ENCODE measurements at regions not wholly inside any gene's neighbourhood (a gene's known extent, or its start where the extent isn't known, plus 50 kb on each side); places are given as distances from the start of the nearest gene placed in this dataset.
"Not testable (repeated sequence)": the region's sequence is repeated elsewhere in the genome, so short reads cannot be mapped to it uniquely, and the experiment has no call there.

- no peaks in the 10 kb centered on the region for H3K79me2 ChIP-seq (ENCODE audit: low read length)
- TF ChIP-seq CTCF (IDR thresholded peaks at IDR 0.05; ENCODE audit: low read length) (peak; percentile 22), EZH2 (optimal IDR thresholded peaks at IDR 0.05; ENCODE audit: low read depth, low read length) (no peak), EZH2phosphoT487 (IDR thresholded peaks at IDR 0.05; ENCODE audit: low read length) (no peak)
- H3K9ac ChIP-seq (ENCODE audit: low read length) = no peak overlapping the region
- H3K4me1 ChIP-seq (ENCODE audit: low read length) = peaks cover 4% of the 10 kb centered on the region; the same call in 1 of the 2 replicates
- 0 out of 2 replicates have a peak, but pooled peaks cover under 1% of the 10 kb centered on the region for H3F3A ChIP-seq (ENCODE audit: insufficient read depth, low read length)
- no peaks in the 10 kb centered on the region for H3K9me3 ChIP-seq (replicated peaks; ENCODE audit: insufficient read depth, low read length)
- H3K4me3 ChIP-seq (ENCODE audit: low read length) = no peak overlapping the region
- H3K4me2 ChIP-seq (ENCODE audit: low read depth, low read length) = no peak overlapping the region
- H4K20me1 ChIP-seq (ENCODE audit: insufficient read depth, low read length) = no peaks in the 10 kb centered on the region
- no peaks in the 10 kb centered on the region for H3K27me3 ChIP-seq (replicated peaks; ENCODE audit: insufficient read depth, low read length)
- H3K27ac ChIP-seq (ENCODE audit: low read length) = no peak overlapping the region
- no peaks in the 10 kb centered on the region for H3K36me3 ChIP-seq (replicated peaks; ENCODE audit: insufficient read depth, low read length)
- H3K9me2 ChIP-seq (replicated peaks; ENCODE audit: insufficient read depth, low read length) = no peaks in the 10 kb centered on the region
- DNase-seq = no peak
- no peak overlapping the region for H2AFZ ChIP-seq (ENCODE audit: low read length)
These were observed 75.3 kb upstream of the SYT10 start for GRCh38 chr12:33514893-33515292.

GRCh38 chr12:33519566-33519965 is 79.9 kb upstream of the SYT10 start:
- DNase-seq = no peak
- peak overlapping the region; percentile 69; the same call in 1 of the 2 replicates for H3K4me2 ChIP-seq (ENCODE audit: low read depth, low read length)
- TF ChIP-seq CTCF (IDR thresholded peaks at IDR 0.05; ENCODE audit: low read length) (no peak), EZH2phosphoT487 (IDR thresholded peaks at IDR 0.05; ENCODE audit: low read length) (no peak), EZH2 (optimal IDR thresholded peaks at IDR 0.05; ENCODE audit: low read depth, low read length) (no peak)

GRCh38 chr12:33520505-33521302 is 81.1 kb upstream of the SYT10 start:
- Histone ChIP-seq H2AFZ (ENCODE audit: low read length) (peak overlapping the region; percentile 65), H3K4me3 (ENCODE audit: low read length) (peak overlapping the region; percentile 66), H3K9ac (ENCODE audit: low read length) (peak overlapping the region; percentile 35; the same call in 1 of the 2 replicates), H3K27ac (ENCODE audit: low read length) (peak overlapping the region; percentile 51; the same call in 1 of the 2 replicates), H3K4me2 (ENCODE audit: low read depth, low read length) (peak overlapping the region; percentile 69)
- not testable (repeated sequence) for H3K9me3 ChIP-seq (replicated peaks; ENCODE audit: insufficient read depth, low read length); H3K9me2 ChIP-seq (replicated peaks; ENCODE audit: insufficient read depth, low read length); H3K79me2 ChIP-seq (ENCODE audit: low read length); H3K27me3 ChIP-seq (replicated peaks; ENCODE audit: insufficient read depth, low read length); H3K4me1 ChIP-seq (ENCODE audit: low read length); H3K36me3 ChIP-seq (replicated peaks; ENCODE audit: insufficient read depth, low read length); H3F3A ChIP-seq (ENCODE audit: insufficient read depth, low read length); H4K20me1 ChIP-seq (ENCODE audit: insufficient read depth, low read length)
- DNase-seq = peak; percentile 64

More at GRCh38 chr12:33519566-33519965, 79.9 kb upstream of the SYT10 start:
- Histone ChIP-seq H3K4me1 (ENCODE audit: low read length) (peaks cover 8% of the 10 kb centered on the region; the same call in 1 of the 2 replicates), H3K9me3 (replicated peaks; ENCODE audit: insufficient read depth, low read length) (no peaks in the 10 kb centered on the region), H3F3A (ENCODE audit: insufficient read depth, low read length) (peaks cover 7% of the 10 kb centered on the region; the same call in 1 of the 2 replicates), H3K4me3 (ENCODE audit: low read length) (no peak overlapping the region), H2AFZ (ENCODE audit: low read length) (peak overlapping the region; percentile 65; the same call in 1 of the 2 replicates), H3K9me2 (replicated peaks; ENCODE audit: insufficient read depth, low read length) (no peaks in the 10 kb centered on the region), H3K36me3 (replicated peaks; ENCODE audit: insufficient read depth, low read length) (no peaks in the 10 kb centered on the region), H3K79me2 (ENCODE audit: low read length) (no peaks in the 10 kb centered on the region), H3K27me3 (replicated peaks; ENCODE audit: insufficient read depth, low read length) (no peaks in the 10 kb centered on the region), H4K20me1 (ENCODE audit: insufficient read depth, low read length) (no peaks in the 10 kb centered on the region), H3K9ac (ENCODE audit: low read length) (no peak overlapping the region), H3K27ac (ENCODE audit: low read length) (no peak overlapping the region)

- Histone ChIP-seq H3K36me3 (replicated peaks; ENCODE audit: insufficient read depth, low read length) (no peaks in the 10 kb centered on the region), H3K4me2 (ENCODE audit: low read depth, low read length) (no peak overlapping the region), H3K4me1 (ENCODE audit: low read length) (no peaks in the 10 kb centered on the region; the same call in 1 of the 2 replicates), H3K9me3 (replicated peaks; ENCODE audit: insufficient read depth, low read length) (no peaks in the 10 kb centered on the region), H4K20me1 (ENCODE audit: insufficient read depth, low read length) (no peaks in the 10 kb centered on the region), H3K9me2 (replicated peaks; ENCODE audit: insufficient read depth, low read length) (no peaks in the 10 kb centered on the region), H3K4me3 (ENCODE audit: low read length) (no peak overlapping the region), H3F3A (ENCODE audit: insufficient read depth, low read length) (no peaks in the 10 kb centered on the region), H3K27ac (ENCODE audit: low read length) (no peak overlapping the region), H2AFZ (ENCODE audit: low read length) (no peak overlapping the region), H3K79me2 (ENCODE audit: low read length) (no peaks in the 10 kb centered on the region), H3K27me3 (replicated peaks; ENCODE audit: insufficient read depth, low read length) (no peaks in the 10 kb centered on the region), H3K9ac (ENCODE audit: low read length) (no peak overlapping the region)
- DNase-seq = no peak
- TF ChIP-seq EZH2 (optimal IDR thresholded peaks at IDR 0.05; ENCODE audit: low read depth, low read length) = no peak
- no peak for TF ChIP-seq EZH2phosphoT487 (IDR thresholded peaks at IDR 0.05; ENCODE audit: low read length)
These were observed 89.4 kb upstream of the SYT10 start for GRCh38 chr12:33529031-33529430.
